GM18873 (cell line): ENCODE measurements at regions not wholly inside any gene's neighbourhood (a gene's known extent, or its start where the extent isn't known, plus 50 kb on each side); places are given as distances from the start of the nearest gene placed in this dataset.

Experiments
- ATAC-seq: cut with Tn5 transposase; IDR thresholded peaks from one replicate; pipeline ENCODE4 v1.9.1; 2021; ENCODE audit warnings: mild to moderate bottlenecking, moderate library complexity, moderate number of reproducible peaks; ENCODE audit not compliant: unreplicated experiment, low FRiP score

GRCh38 chr2:104570259-104570658 is 283.7 kb upstream of the POU3F3 start:
- ATAC-seq, result no peak

GRCh38 chr2:104572834-104573233 is 281.1 kb upstream of the POU3F3 start:
- ATAC-seq, result no peak

GRCh38 chr2:104574367-104574766 is 279.5 kb upstream of the POU3F3 start:
- no peak for ATAC-seq

GRCh38 chr2:104577143-104577542 is 276.8 kb upstream of the POU3F3 start:
- ATAC-seq, result peak; percentile 63

GRCh38 chr2:104582471-104582870 is 271.4 kb upstream of the POU3F3 start:
- ATAC-seq, result no peak

- no peak for ATAC-seq
Measured at GRCh38 chr2:104583811-104584210, 270.1 kb upstream of the POU3F3 start.

GRCh38 chr2:104584393-104584792 is 269.5 kb upstream of the POU3F3 start:
- no peak for ATAC-seq

- no peak for ATAC-seq
Measured at GRCh38 chr2:104595576-104595975, 258.3 kb upstream of the POU3F3 start.

- no peak for ATAC-seq
Measured at GRCh38 chr2:104597942-104598341, 256.0 kb upstream of the POU3F3 start.

- no peak for ATAC-seq
Measured at GRCh38 chr2:104598636-104599035, 255.3 kb upstream of the POU3F3 start.

- no peak for ATAC-seq
Measured at GRCh38 chr2:104599787-104600510, 254.0 kb upstream of the POU3F3 start.

- ATAC-seq, result no peak
Measured at GRCh38 chr2:104606056-104606455, 247.9 kb upstream of the POU3F3 start.

GRCh38 chr2:104616856-104617255 is 237.1 kb upstream of the POU3F3 start:
- no peak for ATAC-seq

- no peak for ATAC-seq
Measured at GRCh38 chr2:104620801-104621200, 233.1 kb upstream of the POU3F3 start.

- no peak for ATAC-seq
Measured at GRCh38 chr2:104635608-104636007, 218.3 kb upstream of the POU3F3 start.

- no peak for ATAC-seq
Measured at GRCh38 chr2:104638190-104638858, 215.6 kb upstream of the POU3F3 start.

- no peak for ATAC-seq
Measured at GRCh38 chr2:104638859-104639202, 215.1 kb upstream of the POU3F3 start.

GRCh38 chr2:104641786-104642185 is 212.1 kb upstream of the POU3F3 start:
- ATAC-seq, result no peak

- no peak for ATAC-seq
Measured at GRCh38 chr2:104648376-104648775, 205.5 kb upstream of the POU3F3 start.

- ATAC-seq, result no peak
Measured at GRCh38 chr2:104649866-104650265, 204.0 kb upstream of the POU3F3 start.

GRCh38 chr2:104650405-104650996 is 203.4 kb upstream of the POU3F3 start:
- ATAC-seq, result no peak

- no peak for ATAC-seq
Measured at GRCh38 chr2:104654811-104655210, 199.1 kb upstream of the POU3F3 start.
